H1 (cell line): ENCODE measurements at regions not wholly inside any gene's neighbourhood (a gene's known extent, or its start where the extent isn't known, plus 50 kb on each side); places are given as distances from the start of the nearest gene placed in this dataset.

Source experiments
- CTCF ChIA-PET: fragments of 300-600 bp; sonication (Branson Sonifier 250); formaldehyde crosslinking; loops from one replicate; lab custom pipeline; 2021; ENCODE audit not compliant: partially characterized antibody; lab: Charles Lee
- POLR2A ChIA-PET: fragments of 300-600 bp; sonication (Branson Sonifier 250); formaldehyde crosslinking; loops from one replicate; lab custom pipeline; 2021; ENCODE audit warnings: inconsistent platforms; ENCODE audit not compliant: partially characterized antibody; lab: Charles Lee
- DNase-seq, 2 experiments: peaks; one replicate each; pipeline versions ENCODE4 v3.0.0 to v3.0.0-alpha.2; 2010 to 2022; ENCODE audit warnings: low spot score in 2 of 2, low read depth in 1 of 2, mixed read lengths in 1 of 2
- FAIRE-seq: peaks from 2 replicates; lab custom pipeline; 2011; peaks lifted over from hg19 to GRCh38; lab: Jason Lieb, UNC
- H2AFZ ChIP-seq: 2 replicates; pipeline ENCODE4 v1.8.1; 2012; ENCODE audit warnings: low read length, inconsistent platforms
- H2AK5ac ChIP-seq: 2 replicates; pipeline ENCODE4 v1.6.1; 2013; ENCODE audit warnings: low read depth, low read length
- H2BK120ac ChIP-seq: replicated peaks from 2 replicates; pipeline ENCODE3; 2013; ENCODE audit warnings: low read depth, low read length, inconsistent platforms
- H2BK12ac ChIP-seq: 2 replicates; pipeline ENCODE4 v1.6.1; 2013; ENCODE audit warnings: low read depth, low read length
- H2BK15ac ChIP-seq: 2 replicates; pipeline ENCODE4 v1.6.1; 2013; ENCODE audit warnings: low read length
- H2BK20ac ChIP-seq: 2 replicates; pipeline ENCODE4 v1.6.1; 2013; ENCODE audit warnings: low read length
- H2BK5ac ChIP-seq: 2 replicates; pipeline ENCODE4 v1.6.1; 2013; ENCODE audit warnings: low read depth, low read length
- H3K14ac ChIP-seq: 2 replicates; pipeline ENCODE4 v1.6.1; 2013; ENCODE audit warnings: inconsistent platforms; ENCODE audit not compliant: insufficient read length
- H3K18ac ChIP-seq: 2 replicates; pipeline ENCODE4 v1.6.1; 2013; ENCODE audit warnings: low read length; ENCODE audit errors: extremely low read depth
- H3K23ac ChIP-seq: 2 replicates; pipeline ENCODE4 v1.6.1; 2013; ENCODE audit warnings: inconsistent platforms; ENCODE audit not compliant: insufficient read length
- H3K23me2 ChIP-seq: 2 replicates; pipeline ENCODE4 v1.6.1; 2013; ENCODE audit warnings: low read depth, low read length
- H3K27ac ChIP-seq: 2 replicates; pipeline ENCODE4 v1.6.1; 2011; ENCODE audit warnings: low read depth, low read length, inconsistent platforms
- H3K27me3 ChIP-seq, 4 experiments: replicated peaks in 1 of 4; 1 replicate in 1 of 4; 2 replicates in 3 of 4; pipeline versions ENCODE4 v1.6.1 to v1.8.1; 2011 to 2013; ENCODE audit warnings: low read length in 3 of 4, mild to moderate bottlenecking in 3 of 4, inconsistent platforms in 2 of 4, mixed read lengths in 2 of 4, moderate library complexity in 1 of 4; ENCODE audit not compliant: control insufficient read depth in 3 of 4, insufficient read depth in 3 of 4; ENCODE audit errors: extremely low read depth in 1 of 4
- H3K36me3 ChIP-seq, 4 experiments: 2 replicates each; pipeline versions ENCODE4 v1.6.1 to v1.8.1; 2011 to 2013; ENCODE audit warnings: mild to moderate bottlenecking in 4 of 4, low read length in 3 of 4, moderate library complexity in 2 of 4, control low read depth in 1 of 4, inconsistent platforms in 1 of 4; ENCODE audit not compliant: insufficient read depth in 4 of 4, control insufficient read depth in 2 of 4
- H3K4ac ChIP-seq: replicated peaks from 2 replicates; pipeline ENCODE3; 2013; ENCODE audit warnings: low read length, low read depth, mixed read lengths, inconsistent platforms; ENCODE audit not compliant: insufficient read length
- H3K4me1 ChIP-seq, 4 experiments: replicated peaks in 1 of 4; 1 replicate in 1 of 4; 2 replicates in 3 of 4; pipeline versions ENCODE4 v1.6.1 to v1.8.1; 2011 to 2013; ENCODE audit warnings: low read length in 3 of 4, inconsistent platforms in 2 of 4, mixed read lengths in 1 of 4; ENCODE audit not compliant: insufficient read depth in 4 of 4, control insufficient read depth in 3 of 4
- H3K4me2 ChIP-seq, 2 experiments: 2 replicates each; pipeline versions ENCODE4 v1.6.1 to v1.8.1; 2011 to 2013; ENCODE audit warnings: low read depth in 2 of 2, low read length in 2 of 2, control low read depth in 1 of 2, inconsistent platforms in 1 of 2, mild to moderate bottlenecking in 1 of 2; ENCODE audit not compliant: insufficient read depth in 1 of 2
- H3K4me3 ChIP-seq, 4 experiments: fragments of 200-600, 300-600 bp in 1 of 4; sonication (generic), shearing (Covaris generic), sonication (Bioruptor Twin) in 1 of 4; 2 replicates each; pipeline versions ENCODE4 v1.5.1 to v1.8.1; 2011 to 2016; ENCODE audit warnings: low read length in 4 of 4, low read depth in 3 of 4, control low read depth in 2 of 4, inconsistent platforms in 2 of 4, mild to moderate bottlenecking in 2 of 4, mixed read lengths in 1 of 4, moderate library complexity in 1 of 4; ENCODE audit not compliant: insufficient read depth in 2 of 4; ENCODE audit errors: extremely low read depth in 1 of 4
- H3K56ac ChIP-seq: replicated peaks from 2 replicates; pipeline ENCODE3; 2013; ENCODE audit warnings: low read depth, mild to moderate bottlenecking, mixed read lengths, low read length, inconsistent platforms; ENCODE audit not compliant: insufficient read length
- H3K79me1 ChIP-seq: 2 replicates; pipeline ENCODE4 v1.6.1; 2013; ENCODE audit warnings: low read depth, low read length, control low read depth
- H3K79me2 ChIP-seq, 2 experiments: 2 replicates each; pipeline versions ENCODE4 v1.6.1 to v1.8.1; 2012 to 2013; ENCODE audit warnings: low read length in 2 of 2, mild to moderate bottlenecking in 2 of 2, inconsistent platforms in 1 of 2; ENCODE audit not compliant: insufficient read depth in 2 of 2, control insufficient read depth in 1 of 2
- H3K9ac ChIP-seq, 4 experiments: replicated peaks in 1 of 4; 1 replicate in 1 of 4; 2 replicates in 3 of 4; pipeline versions ENCODE4 v1.6.1 to v1.8.1; 2011 to 2013; ENCODE audit warnings: low read depth in 3 of 4, low read length in 3 of 4, control low read depth in 2 of 4, mild to moderate bottlenecking in 2 of 4, moderate library complexity in 2 of 4, inconsistent platforms in 1 of 4; ENCODE audit errors: extremely low read depth in 1 of 4
- H3K9me3 ChIP-seq, 2 experiments: 2 replicates each; pipeline versions ENCODE4 v1.6.1 to v1.8.1; 2012 to 2013; ENCODE audit warnings: mild to moderate bottlenecking in 2 of 2, moderate library complexity in 2 of 2, control low read depth in 1 of 2, inconsistent platforms in 1 of 2, low read depth in 1 of 2, low read length in 1 of 2, mixed read lengths in 1 of 2; ENCODE audit not compliant: insufficient read depth in 2 of 2
- H4K20me1 ChIP-seq, 2 experiments: replicated peaks in 1 of 2; 2 replicates each; pipeline versions ENCODE3 to v1.8.1; 2011 to 2013; ENCODE audit warnings: inconsistent platforms in 2 of 2, low read length in 2 of 2, mild to moderate bottlenecking in 1 of 2; ENCODE audit not compliant: insufficient read depth in 2 of 2, control insufficient read depth in 1 of 2
- H4K5ac ChIP-seq: 2 replicates; pipeline ENCODE4 v1.6.1; 2013; ENCODE audit warnings: low read length, low read depth, mixed read lengths, inconsistent platforms; ENCODE audit not compliant: insufficient read length
- H4K8ac ChIP-seq: 2 replicates; pipeline ENCODE4 v1.8.0; 2013; ENCODE audit warnings: mild to moderate bottlenecking, moderate library complexity, low read length, inconsistent platforms; ENCODE audit not compliant: insufficient read depth; ENCODE audit errors: extremely low read depth
- H4K91ac ChIP-seq: replicated peaks from 2 replicates; pipeline ENCODE3; 2013; ENCODE audit warnings: low read length, mixed read lengths, inconsistent platforms; ENCODE audit not compliant: insufficient read length
- CTBP2 ChIP-seq: IDR thresholded peaks from 2 replicates; pipeline ENCODE4 v1.7.0; 2011; ENCODE audit warnings: borderline replicate concordance, mild to moderate bottlenecking, moderate library complexity, mixed read lengths, low read length; ENCODE audit not compliant: insufficient read depth, insufficient read length
- E2F6 ChIP-seq: IDR thresholded peaks from 2 replicates; pipeline ENCODE4 v1.6.1; 2012; ENCODE audit warnings: inconsistent platforms
- KDM5A ChIP-seq: fragments of 200-600 bp; IDR thresholded peaks from 2 replicates; pipeline ENCODE4 v1.7.1; 2012; ENCODE audit warnings: mild to moderate bottlenecking, low read length, inconsistent platforms, mixed read lengths
- MAFK ChIP-seq: IDR thresholded peaks from 2 replicates; pipeline ENCODE4 v1.6.1; 2012; ENCODE audit warnings: low read depth, mild to moderate bottlenecking, improper control_type of control experiment, low read length
- PHF8 ChIP-seq: fragments of 200-600 bp; sonication (generic); conservative IDR thresholded peaks from 2 replicates; pipeline ENCODE4 v1.7.1; 2012; ENCODE audit warnings: low read depth, mild to moderate bottlenecking, inconsistent platforms, low read length, moderate library complexity
- RFX5 ChIP-seq: IDR thresholded peaks from 2 replicates; pipeline ENCODE4 v1.6.1; 2011; ENCODE audit warnings: low read depth, low read length, improper control_type of control experiment, borderline replicate concordance
- RNF2 ChIP-seq: fragments of 200-900, 300-1000 bp; sonication (generic); IDR thresholded peaks from 2 replicates; pipeline ENCODE4 v1.7.1; 2016; ENCODE audit warnings: borderline replicate concordance, low read depth, mild to moderate bottlenecking, antibody characterized with exemption, low read length; ENCODE audit not compliant: poor library complexity, severe bottlenecking; ENCODE audit errors: missing control alignments
- SIRT6 ChIP-seq: IDR thresholded peaks from one replicate; pipeline ENCODE4 v1.7.1; 2012; ENCODE audit warnings: low read length, inconsistent platforms
- SP1 ChIP-seq: IDR thresholded peaks from 2 replicates; pipeline ENCODE4 v1.6.1; 2011; ENCODE audit warnings: low read depth, low read length
- SP2 ChIP-seq: IDR thresholded peaks from 2 replicates; pipeline ENCODE4 v1.6.1; 2012; ENCODE audit warnings: mild to moderate bottlenecking, low read length, inconsistent platforms
- SP4 ChIP-seq: IDR thresholded peaks from 2 replicates; pipeline ENCODE4 v1.6.1; 2012; ENCODE audit warnings: low read length, inconsistent platforms
- SRF ChIP-seq: IDR thresholded peaks from 2 replicates; pipeline ENCODE4 v1.6.1; 2011; ENCODE audit warnings: mild to moderate bottlenecking, low read depth, low read length, moderate library complexity
- SUZ12 ChIP-seq: fragments of 200-600 bp; sonication (generic); IDR thresholded peaks from 2 replicates; pipeline ENCODE4 v1.6.1; 2012; ENCODE audit warnings: mild to moderate bottlenecking, inconsistent platforms, low read length, moderate library complexity, mixed read lengths
- TAF1 ChIP-seq: IDR thresholded peaks from 2 replicates; pipeline ENCODE4 v1.6.1; 2011; ENCODE audit warnings: mild to moderate bottlenecking, low read depth, low read length
- WGBS, 2 experiments: shearing (Covaris generic) in 1 of 2; methylation state at CpG; one replicate each; pipeline versions ENCODE4 v1.1.6 to v1.1.7; 2013 to 2015; ENCODE audit warnings: low lambda C conversion rate in 2 of 2, mixed read lengths in 2 of 2, inconsistent platforms in 1 of 2, low coverage in 1 of 2, missing lambda C conversion rate in 1 of 2; ENCODE audit not compliant: insufficient replicate concordance in 2 of 2, insufficient coverage in 1 of 2, insufficient read length in 1 of 2; ENCODE audit errors: extremely low coverage in 1 of 2, missing lambda C conversion rate in 1 of 2; 5-methylcytosine and 5-hydroxymethylcytosine counted together

GRCh38 chr22:47289336-47289985 lies 527.0 kb downstream of the TBC1D22A start:
- no peak overlapping the region for H3K9ac ChIP-seq
- H4K20me1 ChIP-seq = no peaks in the 10 kb centered on the region
- CTCF ChIA-PET = no interaction called here
- TF ChIP-seq RNF2 (no peak), CTBP2 (no peak), SP4 (no peak), SP2 (no peak), SRF (no peak), MAFK (no peak), SIRT6 (no peak), SP1 (no peak), TAF1 (no peak), SUZ12 (no peak), KDM5A (no peak), PHF8 (no peak), RFX5 (no peak), E2F6 (no peak)

More at GRCh38 chr22:47289336-47289985, 527.0 kb downstream of the TBC1D22A start:
- Histone ChIP-seq H3K4ac (no peak overlapping the region), H3K14ac (no peak overlapping the region), H3K4me1 (no peaks in the 10 kb centered on the region), H4K5ac (no peak overlapping the region), H3K18ac (no peak overlapping the region), H3K9me3 (peaks cover 71 to 98% of the 10 kb centered on the region in 2 experiments), H3K23ac (no peak overlapping the region), H3K4me2 (no peak overlapping the region), H3K27me3 (no peaks in the 10 kb centered on the region), H4K91ac (no peak overlapping the region), H2BK20ac (no peak overlapping the region), H3K23me2 (peaks cover 6% of the 10 kb centered on the region; the same call in 1 of the 2 replicates), H3K79me1 (no peaks in the 10 kb centered on the region), H3K4me3 (no peak overlapping the region), H3K36me3 (no peaks in the 10 kb centered on the region), H2BK120ac (no peak overlapping the region), H4K8ac (no peak overlapping the region), H3K56ac (no peak overlapping the region), H2BK15ac (no peak overlapping the region), H2BK5ac (no peak overlapping the region), H2AK5ac (no peak overlapping the region), H3K79me2 (no peaks in the 10 kb centered on the region), H2AFZ (no peak overlapping the region), H3K27ac (no peak overlapping the region), H2BK12ac (no peak overlapping the region)
- POLR2A ChIA-PET = no interaction called here
- 75% methylated on average over 12 of the region's 12 CpGs; no CpG with 5 or more reads in 1 of the 2 experiments for WGBS, 2 experiments
- FAIRE-seq (no peak), DNase-seq (no peak)
